ENCODE measurements at regions not wholly inside any gene's neighbourhood (a gene's known extent, or its start where the extent isn't known, plus 50 kb on each side); places are given as distances from the start of the nearest gene placed in this dataset.
A peak's percentile ranks its signal among the peaks of the same experiment; 100 is the strongest.
"Not testable (repeated sequence)": the region's sequence is repeated elsewhere in the genome, so short reads cannot be mapped to it uniquely, and the experiment has no call there.

DNA sequence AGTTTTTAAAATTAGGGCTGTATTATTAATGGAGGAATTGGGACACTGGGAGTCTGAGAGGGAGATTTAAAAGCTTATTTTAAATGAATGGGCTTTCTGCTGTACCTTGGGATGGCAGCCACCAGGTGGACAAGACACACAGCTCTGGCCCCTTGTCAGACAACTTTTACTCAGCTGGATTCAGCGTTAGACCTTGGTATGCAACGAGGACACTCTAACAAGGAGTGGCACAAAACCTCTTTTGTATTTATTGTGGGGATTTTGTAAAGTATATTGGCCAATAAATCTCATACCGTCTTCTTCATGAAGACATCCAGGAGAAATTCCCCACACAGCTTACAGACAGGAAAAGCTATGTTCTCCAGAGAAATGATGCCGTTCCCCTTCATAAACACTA lies 105.7 kb downstream of the LCA5 start:
- DNase-seq, result no peak

DNA sequence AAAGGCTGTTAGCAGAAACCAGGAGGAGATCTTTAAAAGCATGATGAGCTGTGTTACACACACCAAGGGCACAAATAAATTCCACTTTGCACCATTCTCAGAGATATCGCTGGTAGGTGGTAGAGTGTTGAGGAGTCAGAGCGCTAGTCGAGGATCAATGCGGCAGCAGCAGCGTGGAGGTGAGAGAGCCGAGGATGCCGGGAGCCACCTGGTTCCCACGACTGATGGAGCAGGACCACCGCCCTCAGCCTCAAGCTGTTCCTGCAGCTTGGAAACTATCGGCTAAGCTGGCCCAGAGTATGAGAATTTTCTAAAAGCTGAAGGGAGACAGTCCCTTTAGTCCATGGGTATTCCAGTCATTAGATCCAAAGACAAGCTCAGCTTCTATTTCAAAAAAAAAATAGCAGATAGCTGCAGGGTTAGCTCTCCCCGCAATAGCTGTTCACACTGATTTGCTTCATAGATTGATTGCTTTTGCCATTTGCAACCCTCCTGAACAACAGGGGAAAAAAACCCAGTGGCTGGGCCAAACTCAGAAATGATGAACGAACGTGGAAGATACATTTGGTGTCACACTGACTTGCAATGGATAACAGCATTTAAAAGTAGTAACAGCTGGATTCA lies 106.2 kb downstream of the LCA5 start:
- DNase-seq, result no peak

- DNase-seq, result no peak
Observed at GRCh38 chr6:79427721-79428120, 109.5 kb downstream of the LCA5 start.

GRCh38 chr6:79426625-79427278 lies 110.5 kb downstream of the LCA5 start:
- no peak for DNase-seq

DNA sequence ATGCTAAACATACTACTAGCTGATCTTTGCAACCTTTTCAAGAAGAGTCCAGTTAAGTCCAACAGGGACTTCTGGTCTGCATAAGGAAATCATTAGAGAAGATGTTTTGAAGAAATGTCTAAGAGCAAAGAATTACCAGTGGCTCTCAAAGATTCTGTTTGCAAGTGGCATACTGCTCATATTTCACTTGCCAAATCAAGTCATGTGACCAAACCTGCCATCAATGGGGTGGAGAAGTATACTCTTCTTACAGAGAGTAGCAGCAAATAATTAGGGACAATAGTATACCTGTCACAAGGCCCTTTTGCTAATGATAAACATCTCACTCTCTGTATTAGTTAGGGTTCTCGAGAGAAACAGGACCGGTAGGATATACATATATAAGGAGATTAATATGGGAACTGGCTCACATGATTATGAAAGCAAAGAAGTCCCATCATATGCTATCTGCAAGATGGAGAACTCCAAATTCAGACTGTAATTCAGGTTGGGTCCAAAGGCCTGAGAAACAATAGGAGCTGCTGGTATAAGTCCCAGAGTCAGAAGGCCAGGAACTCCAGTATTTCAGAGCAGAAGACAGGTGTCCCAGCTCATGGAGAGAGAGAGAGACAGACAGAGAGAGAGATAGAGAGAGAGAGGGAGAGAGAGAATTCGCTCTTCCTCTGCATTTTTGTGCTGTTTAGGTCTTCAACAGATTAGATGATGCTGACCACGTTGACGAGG lies 111.5 kb downstream of the LCA5 start:
- no peak for DNase-seq

DNA sequence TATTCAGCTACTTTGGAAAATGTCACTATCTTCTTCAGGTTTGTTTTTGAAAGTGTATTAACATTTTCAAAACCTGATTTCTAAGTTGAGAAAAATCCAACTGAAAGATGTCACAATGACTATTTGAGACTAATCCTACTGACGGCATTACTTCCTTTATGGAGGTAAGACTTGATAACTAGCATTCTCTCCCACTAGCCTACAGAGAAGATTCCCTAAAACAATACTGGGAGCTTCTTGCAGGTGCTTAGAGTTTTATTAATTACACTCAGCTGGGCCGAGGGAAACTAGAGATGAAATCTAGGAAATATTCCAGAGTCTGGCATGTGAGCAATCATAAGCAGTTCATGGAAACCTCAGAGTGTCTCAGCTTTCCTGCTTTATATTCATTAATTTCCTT lies 114.0 kb downstream of the LCA5 start:
- DNase-seq, result no peak

- no peak for DNase-seq
Observed at GRCh38 chr6:79422666-79423065, 114.6 kb downstream of the LCA5 start.

- DNase-seq, result peak; percentile 79
Observed at GRCh38 chr6:79421707-79422484, 115.3 kb downstream of the LCA5 start.

- DNase-seq, result no peak
Observed at GRCh38 chr6:79421001-79421411, 116.2 kb downstream of the LCA5 start.

GRCh38 chr6:79420054-79420453 lies 117.2 kb downstream of the LCA5 start:
- DNase-seq, result no peak

DNA sequence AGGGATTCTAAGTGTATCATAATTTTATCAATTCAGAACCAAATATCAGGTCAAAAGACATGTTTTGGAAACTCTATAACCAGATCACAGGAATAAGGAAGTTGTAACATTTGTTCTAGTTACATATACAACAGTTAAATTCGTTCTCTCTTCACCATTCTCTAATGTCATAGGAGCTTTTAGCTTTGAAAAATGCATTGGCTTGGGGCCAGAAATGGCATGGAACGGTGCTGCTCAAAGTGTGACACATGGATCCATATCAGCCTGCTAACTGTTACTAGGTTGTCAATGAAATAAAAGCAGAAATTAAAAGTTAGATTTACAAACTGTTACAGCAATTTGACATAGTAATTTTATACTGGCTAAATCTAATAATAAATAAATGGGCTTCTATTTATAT lies 120.3 kb downstream of the LCA5 start:
- DNase-seq, result no peak

DNA sequence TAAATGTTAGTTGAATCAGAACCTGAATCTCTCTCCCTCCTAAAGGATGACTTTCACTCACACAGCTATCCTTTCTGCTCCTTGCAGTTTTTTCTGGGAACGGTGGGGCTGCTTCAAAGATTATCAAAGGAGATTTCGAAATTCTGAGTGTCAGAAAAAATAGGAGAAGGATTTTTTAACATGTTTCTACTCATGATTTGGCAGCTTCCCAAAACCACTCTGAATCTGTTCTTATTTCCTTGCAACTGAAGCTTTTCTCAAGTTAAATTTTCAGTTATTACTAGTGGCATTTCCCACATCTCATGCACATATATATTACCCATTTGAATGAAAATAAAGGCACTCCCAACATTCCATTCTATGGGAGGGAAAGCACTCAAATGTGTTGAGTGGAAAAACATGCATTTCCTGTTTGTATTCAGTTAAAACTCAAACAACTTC lies 123.6 kb downstream of the LCA5 start:
- DNase-seq, result no peak

DNA sequence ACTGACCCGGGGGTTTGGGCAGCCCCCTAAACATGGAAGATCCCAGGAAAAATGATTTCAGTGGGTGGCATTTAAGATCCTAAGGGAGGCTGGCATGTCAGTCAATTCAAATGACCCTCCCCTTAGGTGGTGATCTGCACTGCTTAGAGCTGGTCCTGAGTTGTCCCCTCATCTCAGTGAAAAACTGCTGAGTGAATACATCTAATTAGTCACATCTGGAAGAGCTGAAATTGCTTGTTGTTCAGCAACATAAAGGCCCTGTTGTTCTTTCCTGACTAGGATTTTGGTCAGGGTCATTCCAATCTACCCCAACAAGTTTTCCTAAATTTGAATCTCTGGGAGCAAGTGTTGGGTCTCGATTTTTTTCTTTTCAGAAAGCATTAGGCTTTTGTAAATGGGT lies 126.4 kb downstream of the LCA5 start:
- no peak for DNase-seq

- DNase-seq, result no peak
Observed at GRCh38 chr6:79408256-79408974, 128.8 kb downstream of the LCA5 start.

DNA sequence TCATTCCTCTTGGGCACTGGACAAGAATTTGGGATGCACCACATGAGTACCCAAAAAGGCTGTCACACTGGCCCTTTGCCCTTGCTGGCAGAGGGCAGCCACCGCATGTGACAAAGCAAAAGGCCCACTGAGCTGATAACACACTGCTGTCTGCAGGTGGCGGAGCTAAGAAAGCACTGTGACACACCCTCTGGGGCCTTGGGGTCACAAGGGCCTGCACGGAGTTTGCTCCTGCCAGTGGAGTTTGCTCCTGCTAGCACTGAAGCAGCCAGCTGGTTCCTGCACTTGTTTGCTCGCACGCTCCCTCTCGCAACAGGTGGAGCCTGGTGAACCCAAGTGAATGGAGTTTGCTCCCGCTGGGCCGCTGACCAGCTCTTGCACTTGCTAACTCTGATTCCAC lies 132.6 kb downstream of the LCA5 start:
- peak; percentile 21 for DNase-seq

- no peak for DNase-seq
Observed at GRCh38 chr6:79404261-79404660, 133.0 kb downstream of the LCA5 start.

- no peak for DNase-seq
Observed at GRCh38 chr6:79403563-79403962, 133.7 kb downstream of the LCA5 start.

DNA sequence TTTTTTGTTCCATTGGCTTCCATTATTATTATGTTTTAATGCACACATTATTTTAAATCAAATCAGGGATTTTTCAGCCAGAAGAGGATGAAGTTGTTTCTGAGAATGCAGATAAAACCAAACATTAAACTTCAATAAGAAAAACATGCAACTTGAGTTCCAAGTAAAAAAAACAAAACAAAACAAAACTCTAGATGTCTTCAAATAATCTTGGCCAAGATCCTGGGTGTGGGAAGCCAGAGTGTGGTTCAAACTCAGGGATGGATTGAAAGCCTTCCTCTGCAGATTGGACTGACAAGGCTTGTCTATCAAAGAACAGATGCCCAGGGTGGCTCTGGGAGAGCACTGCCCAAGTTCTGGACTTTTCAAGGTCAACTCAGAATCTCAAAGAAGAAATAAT lies 134.1 kb downstream of the LCA5 start:
- no peak for DNase-seq

- DNase-seq, result no peak
Observed at GRCh38 chr6:79399499-79399898, 137.7 kb downstream of the LCA5 start.

DNA sequence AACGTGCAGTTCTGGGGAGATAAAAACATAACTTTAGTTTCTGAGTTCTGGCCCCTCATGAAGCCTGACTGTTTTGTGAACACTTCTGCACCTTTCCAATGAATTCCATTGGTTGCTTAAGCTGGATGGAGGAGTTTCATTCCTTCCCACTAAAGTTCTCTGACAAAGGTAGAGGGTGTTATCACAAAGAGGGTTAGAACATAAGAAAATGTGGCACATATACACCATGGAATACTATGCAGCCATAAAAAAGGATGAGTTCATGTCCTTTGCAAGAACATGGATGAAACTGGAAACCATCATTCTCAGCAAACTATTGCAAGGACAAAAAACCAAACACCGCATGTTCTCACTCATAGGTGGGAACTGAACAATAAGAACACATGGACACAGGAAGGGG lies 138.6 kb downstream of the LCA5 start:
- DNase-seq, result not testable (repeated sequence)

GRCh38 chr6:79396625-79397024 lies 140.6 kb downstream of the LCA5 start:
- no peak for DNase-seq

- no peak for DNase-seq
Observed at GRCh38 chr6:79394690-79395089, 142.5 kb downstream of the LCA5 start.

DNA sequence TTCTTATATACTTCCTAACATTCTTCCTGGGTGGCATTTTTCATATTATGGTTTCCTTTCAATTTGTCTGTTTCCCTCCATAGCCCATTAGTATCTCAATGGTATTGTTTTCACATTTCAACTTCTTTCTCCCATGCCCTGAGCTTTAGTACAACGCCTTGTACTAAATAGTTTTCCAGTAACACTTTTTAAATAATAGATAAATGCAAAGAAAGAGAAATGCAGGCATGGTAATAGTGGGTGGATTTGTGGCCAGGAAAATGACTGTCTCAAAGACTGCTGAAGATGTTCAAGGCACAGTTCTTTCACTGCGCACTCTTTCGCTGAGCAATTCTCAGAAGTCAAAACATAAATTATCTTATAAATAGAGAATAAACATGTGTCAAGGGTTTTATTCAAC lies 145.1 kb downstream of the LCA5 start:
- no peak for DNase-seq
